Spleen (tissue), 7 donors: ENCODE measurements at regions not wholly inside any gene's neighbourhood (a gene's known extent, or its start where the extent isn't known, plus 50 kb on each side); places are given as distances from the start of the nearest gene placed in this dataset.

Experiments
- POLR2A ChIP-seq, 3 donors: fragments of 450-650 bp; IDR thresholded peaks; one replicate each; pipeline ENCODE4 v1.5.1; 2017; ENCODE audit warnings: antibody characterized with exemption in 3 of 3, mild to moderate bottlenecking in 1 of 3
- POLR2AphosphoS5 ChIP-seq, 3 donors: sonication (generic); formaldehyde crosslinking; IDR thresholded peaks; one replicate each; pipeline ENCODE4 v1.5.1; 2017; ENCODE audit warnings: antibody characterized with exemption in 3 of 3
- TF ChIP-seq, protein P1 (sequence below), 11 experiments: fragments of 200-600 bp in 7 of 11; fragments of 450-650 bp in 4 of 11; sonication (generic) in 4 of 11; IDR thresholded peaks in 8 of 11; conservative IDR thresholded peaks in 3 of 11; 1 replicate in 7 of 11; 2 replicates in 4 of 11; pipeline versions ENCODE4 v1.4.0 to v1.8.0; 2016 to 2021; ENCODE audit warnings: antibody characterized with exemption in 11 of 11, inconsistent platforms in 4 of 11, mild to moderate bottlenecking in 1 of 11
- donor health status: DM: no; HTN: no; CAD: no; lungs with moderate emphysema.
- donor health status: DM: no; HTN: no; CAD: no.
- donor health status: DM: no; HTN: no; CAD: no.

DNA sequence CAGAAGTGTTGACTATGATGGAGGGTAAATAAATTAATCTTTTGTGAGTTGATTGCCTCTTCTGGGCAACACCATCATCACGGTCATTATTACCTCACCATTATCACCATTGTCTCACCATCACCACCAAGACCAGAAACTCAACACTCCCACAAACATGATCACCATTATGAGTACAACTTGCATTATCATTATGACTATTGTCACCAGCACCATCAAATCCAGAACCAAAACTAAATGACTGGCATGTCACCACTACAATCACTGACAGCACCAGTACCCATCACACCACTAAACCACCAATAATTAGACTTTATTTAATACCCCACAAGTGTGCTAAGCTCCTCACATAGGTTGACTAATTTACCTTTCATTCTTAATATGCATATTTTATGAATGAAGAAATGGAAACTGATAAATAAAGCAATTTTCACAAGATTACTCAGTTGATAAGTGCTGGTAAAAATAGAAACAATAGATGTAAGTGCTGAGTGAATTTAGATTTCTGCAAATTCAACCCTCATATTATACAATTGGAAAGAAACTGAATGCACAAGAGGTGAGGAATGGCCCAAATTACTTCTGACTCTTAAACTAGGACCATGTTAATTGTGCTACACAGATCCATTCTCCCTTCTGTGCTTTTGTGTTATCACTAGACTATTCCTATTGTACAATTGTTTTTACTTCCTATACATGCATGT, 517.8 kb upstream of the PAPPA start:
- TF ChIP-seq POLR2A (IDR thresholded peaks at IDR 0.05) (no peak), POLR2AphosphoS5 (IDR thresholded peaks at IDR 0.05) (no peak)
- TF ChIP-seq, protein P1, sequence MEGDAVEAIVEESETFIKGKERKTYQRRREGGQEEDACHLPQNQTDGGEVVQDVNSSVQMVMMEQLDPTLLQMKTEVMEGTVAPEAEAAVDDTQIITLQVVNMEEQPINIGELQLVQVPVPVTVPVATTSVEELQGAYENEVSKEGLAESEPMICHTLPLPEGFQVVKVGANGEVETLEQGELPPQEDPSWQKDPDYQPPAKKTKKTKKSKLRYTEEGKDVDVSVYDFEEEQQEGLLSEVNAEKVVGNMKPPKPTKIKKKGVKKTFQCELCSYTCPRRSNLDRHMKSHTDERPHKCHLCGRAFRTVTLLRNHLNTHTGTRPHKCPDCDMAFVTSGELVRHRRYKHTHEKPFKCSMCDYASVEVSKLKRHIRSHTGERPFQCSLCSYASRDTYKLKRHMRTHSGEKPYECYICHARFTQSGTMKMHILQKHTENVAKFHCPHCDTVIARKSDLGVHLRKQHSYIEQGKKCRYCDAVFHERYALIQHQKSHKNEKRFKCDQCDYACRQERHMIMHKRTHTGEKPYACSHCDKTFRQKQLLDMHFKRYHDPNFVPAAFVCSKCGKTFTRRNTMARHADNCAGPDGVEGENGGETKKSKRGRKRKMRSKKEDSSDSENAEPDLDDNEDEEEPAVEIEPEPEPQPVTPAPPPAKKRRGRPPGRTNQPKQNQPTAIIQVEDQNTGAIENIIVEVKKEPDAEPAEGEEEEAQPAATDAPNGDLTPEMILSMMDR (IDR thresholded peaks at IDR 0.05 in 8 of 11, conservative IDR thresholded peaks at IDR 0.05 in 3 of 11) = no peak
